WTC11 (cell line): ENCODE measurements at regions not wholly inside any gene's neighbourhood (a gene's known extent, or its start where the extent isn't known, plus 50 kb on each side); places are given as distances from the start of the nearest gene placed in this dataset.

Experiments
- NFE2L1 ChIP-seq: sonication (generic); formaldehyde crosslinking; IDR thresholded peaks from 2 replicates; pipeline ENCODE4 v1.8.1; 2023; ENCODE audit warnings: missing genetic modification reagents
- NR1H2 ChIP-seq: sonication (generic); formaldehyde crosslinking; IDR thresholded peaks from 2 replicates; pipeline ENCODE4 v1.9.0; 2021; ENCODE audit warnings: mild to moderate bottlenecking, moderate library complexity, missing genetic modification reagents
- SMAD4 ChIP-seq: sonication (generic); formaldehyde crosslinking; IDR thresholded peaks from 2 replicates; pipeline ENCODE4 v1.8.0; 2022; ENCODE audit warnings: mild to moderate bottlenecking, missing genetic modification reagents
- SP1 ChIP-seq: sonication (generic); formaldehyde crosslinking; conservative IDR thresholded peaks from 2 replicates; pipeline ENCODE4 v1.8.1; 2022; ENCODE audit warnings: missing genetic modification reagents
- ZNF263 ChIP-seq: sonication (generic); formaldehyde crosslinking; IDR thresholded peaks from 2 replicates; pipeline ENCODE4 v1.8.1; 2022; ENCODE audit warnings: low read depth, mild to moderate bottlenecking, moderate library complexity, missing genetic modification reagents
- ZNF416 ChIP-seq: fragments of 250-450 bp; sonication (Bioruptor Pico); IDR thresholded peaks from 2 replicates; pipeline ENCODE4 v1.9.0; 2021; ENCODE audit warnings: mild to moderate bottlenecking, inconsistent platforms
- TF ChIP-seq, protein P1 (sequence below): sonication (generic); formaldehyde crosslinking; IDR thresholded peaks from 2 replicates; pipeline ENCODE4 v1.8.1; 2023; ENCODE audit warnings: mild to moderate bottlenecking, missing genetic modification reagents, moderate library complexity
- TF ChIP-seq, protein P2 (sequence below): sonication (generic); formaldehyde crosslinking; IDR thresholded peaks from 2 replicates; pipeline ENCODE4 v1.8.1; 2023; ENCODE audit warnings: mild to moderate bottlenecking, missing genetic modification reagents, moderate library complexity
- TF ChIP-seq, protein P3 (sequence below): fragments of 200-600 bp; IDR thresholded peaks from 2 replicates; pipeline ENCODE4 v1.8.0; 2022; ENCODE audit warnings: antibody characterized with exemption
- TF ChIP-seq, protein P4 (sequence below): sonication (generic); formaldehyde crosslinking; IDR thresholded peaks from 2 replicates; pipeline ENCODE4 v1.8.0; 2022; ENCODE audit warnings: missing genetic modification reagents
- TF ChIP-seq, protein P5 (sequence below): sonication (generic); formaldehyde crosslinking; IDR thresholded peaks from 2 replicates; pipeline ENCODE4 v1.8.1; 2022; ENCODE audit warnings: low read depth, missing genetic modification reagents, borderline replicate concordance

DNA sequence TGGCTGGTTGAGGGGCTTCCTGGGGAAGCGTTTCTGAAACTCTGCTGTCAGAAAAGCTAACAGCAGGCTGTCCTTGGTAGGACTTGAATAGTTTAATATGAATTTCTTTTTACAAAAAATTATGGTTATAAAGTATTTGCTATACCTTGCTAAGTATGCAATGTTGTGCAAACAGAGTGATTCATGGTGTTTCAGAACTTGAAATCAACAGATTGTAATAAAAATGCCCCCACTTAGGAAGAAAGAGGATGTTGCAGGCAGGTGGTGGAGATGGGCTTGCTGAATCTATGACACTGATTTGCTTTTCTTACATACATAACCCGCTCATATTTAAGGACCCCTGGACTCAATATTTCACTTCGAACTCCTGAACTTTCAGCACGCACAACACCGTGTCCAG lies 211.6 kb downstream of the THBS2 start:
- TF ChIP-seq, protein P1, sequence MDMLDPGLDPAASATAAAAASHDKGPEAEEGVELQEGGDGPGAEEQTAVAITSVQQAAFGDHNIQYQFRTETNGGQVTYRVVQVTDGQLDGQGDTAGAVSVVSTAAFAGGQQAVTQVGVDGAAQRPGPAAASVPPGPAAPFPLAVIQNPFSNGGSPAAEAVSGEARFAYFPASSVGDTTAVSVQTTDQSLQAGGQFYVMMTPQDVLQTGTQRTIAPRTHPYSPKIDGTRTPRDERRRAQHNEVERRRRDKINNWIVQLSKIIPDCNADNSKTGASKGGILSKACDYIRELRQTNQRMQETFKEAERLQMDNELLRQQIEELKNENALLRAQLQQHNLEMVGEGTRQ (CRISPR knock-in tag): no peak
- TF ChIP-seq, protein P2, sequence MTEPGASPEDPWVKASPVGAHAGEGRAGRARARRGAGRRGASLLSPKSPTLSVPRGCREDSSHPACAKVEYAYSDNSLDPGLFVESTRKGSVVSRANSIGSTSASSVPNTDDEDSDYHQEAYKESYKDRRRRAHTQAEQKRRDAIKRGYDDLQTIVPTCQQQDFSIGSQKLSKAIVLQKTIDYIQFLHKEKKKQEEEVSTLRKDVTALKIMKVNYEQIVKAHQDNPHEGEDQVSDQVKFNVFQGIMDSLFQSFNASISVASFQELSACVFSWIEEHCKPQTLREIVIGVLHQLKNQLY: no peak
- no peak for TF ChIP-seq SP1 (CRISPR knock-in tag)
- TF ChIP-seq, protein P3, sequence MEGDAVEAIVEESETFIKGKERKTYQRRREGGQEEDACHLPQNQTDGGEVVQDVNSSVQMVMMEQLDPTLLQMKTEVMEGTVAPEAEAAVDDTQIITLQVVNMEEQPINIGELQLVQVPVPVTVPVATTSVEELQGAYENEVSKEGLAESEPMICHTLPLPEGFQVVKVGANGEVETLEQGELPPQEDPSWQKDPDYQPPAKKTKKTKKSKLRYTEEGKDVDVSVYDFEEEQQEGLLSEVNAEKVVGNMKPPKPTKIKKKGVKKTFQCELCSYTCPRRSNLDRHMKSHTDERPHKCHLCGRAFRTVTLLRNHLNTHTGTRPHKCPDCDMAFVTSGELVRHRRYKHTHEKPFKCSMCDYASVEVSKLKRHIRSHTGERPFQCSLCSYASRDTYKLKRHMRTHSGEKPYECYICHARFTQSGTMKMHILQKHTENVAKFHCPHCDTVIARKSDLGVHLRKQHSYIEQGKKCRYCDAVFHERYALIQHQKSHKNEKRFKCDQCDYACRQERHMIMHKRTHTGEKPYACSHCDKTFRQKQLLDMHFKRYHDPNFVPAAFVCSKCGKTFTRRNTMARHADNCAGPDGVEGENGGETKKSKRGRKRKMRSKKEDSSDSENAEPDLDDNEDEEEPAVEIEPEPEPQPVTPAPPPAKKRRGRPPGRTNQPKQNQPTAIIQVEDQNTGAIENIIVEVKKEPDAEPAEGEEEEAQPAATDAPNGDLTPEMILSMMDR: no peak
- TF ChIP-seq, protein P4, sequence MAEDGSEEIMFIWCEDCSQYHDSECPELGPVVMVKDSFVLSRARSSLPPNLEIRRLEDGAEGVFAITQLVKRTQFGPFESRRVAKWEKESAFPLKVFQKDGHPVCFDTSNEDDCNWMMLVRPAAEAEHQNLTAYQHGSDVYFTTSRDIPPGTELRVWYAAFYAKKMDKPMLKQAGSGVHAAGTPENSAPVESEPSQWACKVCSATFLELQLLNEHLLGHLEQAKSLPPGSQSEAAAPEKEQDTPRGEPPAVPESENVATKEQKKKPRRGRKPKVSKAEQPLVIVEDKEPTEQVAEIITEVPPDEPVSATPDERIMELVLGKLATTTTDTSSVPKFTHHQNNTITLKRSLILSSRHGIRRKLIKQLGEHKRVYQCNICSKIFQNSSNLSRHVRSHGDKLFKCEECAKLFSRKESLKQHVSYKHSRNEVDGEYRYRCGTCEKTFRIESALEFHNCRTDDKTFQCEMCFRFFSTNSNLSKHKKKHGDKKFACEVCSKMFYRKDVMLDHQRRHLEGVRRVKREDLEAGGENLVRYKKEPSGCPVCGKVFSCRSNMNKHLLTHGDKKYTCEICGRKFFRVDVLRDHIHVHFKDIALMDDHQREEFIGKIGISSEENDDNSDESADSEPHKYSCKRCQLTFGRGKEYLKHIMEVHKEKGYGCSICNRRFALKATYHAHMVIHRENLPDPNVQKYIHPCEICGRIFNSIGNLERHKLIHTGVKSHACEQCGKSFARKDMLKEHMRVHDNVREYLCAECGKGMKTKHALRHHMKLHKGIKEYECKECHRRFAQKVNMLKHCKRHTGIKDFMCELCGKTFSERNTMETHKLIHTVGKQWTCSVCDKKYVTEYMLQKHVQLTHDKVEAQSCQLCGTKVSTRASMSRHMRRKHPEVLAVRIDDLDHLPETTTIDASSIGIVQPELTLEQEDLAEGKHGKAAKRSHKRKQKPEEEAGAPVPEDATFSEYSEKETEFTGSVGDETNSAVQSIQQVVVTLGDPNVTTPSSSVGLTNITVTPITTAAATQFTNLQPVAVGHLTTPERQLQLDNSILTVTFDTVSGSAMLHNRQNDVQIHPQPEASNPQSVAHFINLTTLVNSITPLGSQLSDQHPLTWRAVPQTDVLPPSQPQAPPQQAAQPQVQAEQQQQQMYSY (CRISPR knock-in tag): no peak
- no peak for TF ChIP-seq ZNF416
- TF ChIP-seq, protein P5, sequence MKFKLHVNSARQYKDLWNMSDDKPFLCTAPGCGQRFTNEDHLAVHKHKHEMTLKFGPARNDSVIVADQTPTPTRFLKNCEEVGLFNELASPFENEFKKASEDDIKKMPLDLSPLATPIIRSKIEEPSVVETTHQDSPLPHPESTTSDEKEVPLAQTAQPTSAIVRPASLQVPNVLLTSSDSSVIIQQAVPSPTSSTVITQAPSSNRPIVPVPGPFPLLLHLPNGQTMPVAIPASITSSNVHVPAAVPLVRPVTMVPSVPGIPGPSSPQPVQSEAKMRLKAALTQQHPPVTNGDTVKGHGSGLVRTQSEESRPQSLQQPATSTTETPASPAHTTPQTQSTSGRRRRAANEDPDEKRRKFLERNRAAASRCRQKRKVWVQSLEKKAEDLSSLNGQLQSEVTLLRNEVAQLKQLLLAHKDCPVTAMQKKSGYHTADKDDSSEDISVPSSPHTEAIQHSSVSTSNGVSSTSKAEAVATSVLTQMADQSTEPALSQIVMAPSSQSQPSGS (CRISPR knock-in tag): no peak
- no peak for TF ChIP-seq ZNF263
- TF ChIP-seq NR1H2 (CRISPR knock-in tag): no peak
- no peak for TF ChIP-seq NFE2L1
- no peak for TF ChIP-seq SMAD4
